Hematopoietic multipotent progenitor cell (in vitro differentiated cells): ENCODE measurements at regions not wholly inside any gene's neighbourhood (a gene's known extent, or its start where the extent isn't known, plus 50 kb on each side); places are given as distances from the start of the nearest gene placed in this dataset.

Source experiments
- DNase-seq, 3 donors: peaks; one replicate each; pipeline ENCODE4 v3.0.0-alpha.2; 2011 to 2015; ENCODE audit warnings: low read depth in 2 of 3, low spot score in 2 of 3

GRCh38 chr7:28360739-28361138 lies 51.6 kb upstream of the CREB5 start:
- DNase-seq: no peak

GRCh38 chr7:28361551-28361950 lies 50.8 kb upstream of the CREB5 start:
- DNase-seq: no peak

GRCh38 chr7:28362182-28362581 lies 50.1 kb upstream of the CREB5 start:
- DNase-seq: peak in 2 of 3 donors; percentile 5 to 51
